ENCODE measurements at regions not wholly inside any gene's neighbourhood (a gene's known extent, or its start where the extent isn't known, plus 50 kb on each side); places are given as distances from the start of the nearest gene placed in this dataset.

- 0% methylated on average over 3 of the region's 3 CpGs for WGBS (ENCODE audit: insufficient coverage, low coverage, missing lambda C conversion rate)
- peaks cover 9 to 19% of the 10 kb centered on the region in 2 experiments; a peak in 4 of 5 replicates for H3K27me3 ChIP-seq (ENCODE audit: control insufficient read depth in 2 of 2, insufficient read depth in 2 of 2, low read length in 2 of 2)
- BruUV-seq (replicated peaks) = no TSS peak
- FAIRE-seq (no peak), DNase-seq (ENCODE audit: extremely low read depth in 1 of 4, low spot score in 3 of 4) (no peak), ATAC-seq (no peak)
- no peak overlapping the region for H3K9ac ChIP-seq (ENCODE audit: insufficient read depth in 1 of 2, low read depth in 2 of 2, low read length in 2 of 2)
- H3K27ac ChIP-seq (ENCODE audit: extremely low read depth, low read depth, low read length) = no peak overlapping the region
- CTCF ChIA-PET (ENCODE audit: low intra/inter-chr PET ratio) = interaction anchor here (0.6 kb wide), 1 partner anchor 56 kb away, joined by 3 read pairs; no protein-coding TSS in a partner anchor
- no peak overlapping the region for H3K4me3 ChIP-seq
- POLR2A ChIA-PET = no interaction called here
- no peaks in the 10 kb centered on the region for H3K9me1 ChIP-seq (ENCODE audit: control insufficient read depth, insufficient read depth, low read length)
- peaks cover 0 to 8% of the 10 kb centered on the region in 2 experiments; a peak in 1 of 5 replicates for H3K4me1 ChIP-seq (replicated peaks in 1 of 2; ENCODE audit: control insufficient read depth in 2 of 2, insufficient read depth in 2 of 2, low read length in 2 of 2)
- no peaks in the 10 kb centered on the region for H4K20me1 ChIP-seq (replicated peaks; ENCODE audit: control insufficient read depth, insufficient read depth, low read length)
- in situ Hi-C loops (cut with MboI) (no loop called here), intact Hi-C loops (cut with micrococcal nuclease) (no loop called here)
- H3K36me3 ChIP-seq (ENCODE audit: control insufficient read depth, insufficient read depth, low read length) = no peaks in the 10 kb centered on the region
- TF ChIP-seq LEF1 (IDR thresholded peaks at IDR 0.05) (no peak), MEIS2 (IDR thresholded peaks at IDR 0.05; ENCODE audit: partially characterized antibody) (peak; percentile 60), ARID4B (CRISPR knock-in tag; IDR thresholded peaks at IDR 0.05) (no peak), PBX2 (CRISPR knock-in tag; IDR thresholded peaks at IDR 0.05; ENCODE audit: low read depth) (no peak), PBX2 (tag; conservative IDR thresholded peaks at IDR 0.05; ENCODE audit: low read depth) (0 out of 2 replicates have a peak, but pooled peaks have one; percentile 13), NRF1 (conservative IDR thresholded peaks at IDR 0.05 in 1 of 2, IDR thresholded peaks at IDR 0.05 in 1 of 2) (peak; percentile 57 to 60; a peak in 3 of 4 replicates)
- TF ChIP-seq, protein P1, sequence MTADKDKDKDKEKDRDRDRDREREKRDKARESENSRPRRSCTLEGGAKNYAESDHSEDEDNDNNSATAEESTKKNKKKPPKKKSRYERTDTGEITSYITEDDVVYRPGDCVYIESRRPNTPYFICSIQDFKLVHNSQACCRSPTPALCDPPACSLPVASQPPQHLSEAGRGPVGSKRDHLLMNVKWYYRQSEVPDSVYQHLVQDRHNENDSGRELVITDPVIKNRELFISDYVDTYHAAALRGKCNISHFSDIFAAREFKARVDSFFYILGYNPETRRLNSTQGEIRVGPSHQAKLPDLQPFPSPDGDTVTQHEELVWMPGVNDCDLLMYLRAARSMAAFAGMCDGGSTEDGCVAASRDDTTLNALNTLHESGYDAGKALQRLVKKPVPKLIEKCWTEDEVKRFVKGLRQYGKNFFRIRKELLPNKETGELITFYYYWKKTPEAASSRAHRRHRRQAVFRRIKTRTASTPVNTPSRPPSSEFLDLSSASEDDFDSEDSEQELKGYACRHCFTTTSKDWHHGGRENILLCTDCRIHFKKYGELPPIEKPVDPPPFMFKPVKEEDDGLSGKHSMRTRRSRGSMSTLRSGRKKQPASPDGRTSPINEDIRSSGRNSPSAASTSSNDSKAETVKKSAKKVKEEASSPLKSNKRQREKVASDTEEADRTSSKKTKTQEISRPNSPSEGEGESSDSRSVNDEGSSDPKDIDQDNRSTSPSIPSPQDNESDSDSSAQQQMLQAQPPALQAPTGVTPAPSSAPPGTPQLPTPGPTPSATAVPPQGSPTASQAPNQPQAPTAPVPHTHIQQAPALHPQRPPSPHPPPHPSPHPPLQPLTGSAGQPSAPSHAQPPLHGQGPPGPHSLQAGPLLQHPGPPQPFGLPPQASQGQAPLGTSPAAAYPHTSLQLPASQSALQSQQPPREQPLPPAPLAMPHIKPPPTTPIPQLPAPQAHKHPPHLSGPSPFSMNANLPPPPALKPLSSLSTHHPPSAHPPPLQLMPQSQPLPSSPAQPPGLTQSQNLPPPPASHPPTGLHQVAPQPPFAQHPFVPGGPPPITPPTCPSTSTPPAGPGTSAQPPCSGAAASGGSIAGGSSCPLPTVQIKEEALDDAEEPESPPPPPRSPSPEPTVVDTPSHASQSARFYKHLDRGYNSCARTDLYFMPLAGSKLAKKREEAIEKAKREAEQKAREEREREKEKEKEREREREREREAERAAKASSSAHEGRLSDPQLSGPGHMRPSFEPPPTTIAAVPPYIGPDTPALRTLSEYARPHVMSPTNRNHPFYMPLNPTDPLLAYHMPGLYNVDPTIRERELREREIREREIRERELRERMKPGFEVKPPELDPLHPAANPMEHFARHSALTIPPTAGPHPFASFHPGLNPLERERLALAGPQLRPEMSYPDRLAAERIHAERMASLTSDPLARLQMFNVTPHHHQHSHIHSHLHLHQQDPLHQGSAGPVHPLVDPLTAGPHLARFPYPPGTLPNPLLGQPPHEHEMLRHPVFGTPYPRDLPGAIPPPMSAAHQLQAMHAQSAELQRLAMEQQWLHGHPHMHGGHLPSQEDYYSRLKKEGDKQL (CRISPR knock-in tag; IDR thresholded peaks at IDR 0.05; ENCODE audit: borderline replicate concordance) = no peak
- TF ChIP-seq, protein P2, sequence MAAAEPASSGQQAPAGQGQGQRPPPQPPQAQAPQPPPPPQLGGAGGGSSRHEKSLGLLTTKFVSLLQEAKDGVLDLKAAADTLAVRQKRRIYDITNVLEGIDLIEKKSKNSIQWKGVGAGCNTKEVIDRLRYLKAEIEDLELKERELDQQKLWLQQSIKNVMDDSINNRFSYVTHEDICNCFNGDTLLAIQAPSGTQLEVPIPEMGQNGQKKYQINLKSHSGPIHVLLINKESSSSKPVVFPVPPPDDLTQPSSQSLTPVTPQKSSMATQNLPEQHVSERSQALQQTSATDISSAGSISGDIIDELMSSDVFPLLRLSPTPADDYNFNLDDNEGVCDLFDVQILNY (CRISPR knock-in tag; IDR thresholded peaks at IDR 0.05) = no peak
- H3K4me2 ChIP-seq (ENCODE audit: insufficient read depth, low read length) = no peak overlapping the region
- H3K79me2 ChIP-seq (ENCODE audit: control insufficient read depth, insufficient read depth, low read length) = no peaks in the 10 kb centered on the region
- no peaks in the 10 kb centered on the region for H3K9me3 ChIP-seq (replicated peaks; ENCODE audit: control insufficient read depth, insufficient read depth, low read depth, low read length)
- H2AFZ ChIP-seq (ENCODE audit: low read depth, low read length) = no peak overlapping the region
Observed at GRCh38 chr10:50993771-50994251, 80.5 kb upstream of the PRKG1 start.
